Chondrocyte (in vitro differentiated cells): ENCODE measurements at regions not wholly inside any gene's neighbourhood (a gene's known extent, or its start where the extent isn't known, plus 50 kb on each side); places are given as distances from the start of the nearest gene placed in this dataset.
"Not testable (repeated sequence)": the region's sequence is repeated elsewhere in the genome, so short reads cannot be mapped to it uniquely, and the experiment has no call there.

Experiments used
- DNase-seq: peaks from one replicate; pipeline ENCODE4 v3.0.0; 2021; ENCODE audit warnings: mixed read lengths, low spot score
- H3K27ac Mint-ChIP-seq: one replicate; pipeline ENCODE4 v1.8.0; 2021; ENCODE audit warnings: mild to moderate bottlenecking, moderate library complexity, mixed read lengths; ENCODE audit not compliant: unreplicated experiment
- H3K27me3 Mint-ChIP-seq: 2 replicates; pipeline ENCODE4 v1.8.0; 2021; ENCODE audit warnings: low read depth, mixed read lengths
- H3K36me3 Mint-ChIP-seq: 2 replicates; pipeline ENCODE4 v1.8.0; 2021; ENCODE audit warnings: low read depth, mixed read lengths
- H3K4me1 Mint-ChIP-seq: 2 replicates; pipeline ENCODE4 v1.8.0; 2021; ENCODE audit warnings: low read depth, mild to moderate bottlenecking, mixed read lengths
- H3K4me3 Mint-ChIP-seq: one replicate; pipeline ENCODE4 v1.8.0; 2021; ENCODE audit warnings: mild to moderate bottlenecking, moderate library complexity, mixed read lengths; ENCODE audit not compliant: unreplicated experiment
- H3K9me3 Mint-ChIP-seq: 2 replicates; pipeline ENCODE4 v1.8.0; 2021; ENCODE audit warnings: low read depth, mixed read lengths
- CTCF ChIP-seq: fragments of 200-600 bp; sonication (generic); IDR thresholded peaks from 2 replicates; pipeline ENCODE4 v1.5.0; 2021; ENCODE audit warnings: antibody characterized with exemption, mild to moderate bottlenecking, moderate library complexity

GRCh38 chr6:27002447-27002846, 245.1 kb upstream of the PRSS16 start:
- no peak overlapping the region for H3K4me3 Mint-ChIP-seq
- no peaks in the 10 kb centered on the region for H3K36me3 Mint-ChIP-seq
- no peaks in the 10 kb centered on the region for H3K27me3 Mint-ChIP-seq
- H3K4me1 Mint-ChIP-seq, result no peaks in the 10 kb centered on the region
- no peak for DNase-seq
- no peak for TF ChIP-seq CTCF
- no peak overlapping the region for H3K27ac Mint-ChIP-seq
- peaks cover 16% of the 10 kb centered on the region for H3K9me3 Mint-ChIP-seq

- Mint-ChIP-seq H3K9me3 (peaks cover 32% of the 10 kb centered on the region), H3K27ac (no peak overlapping the region), H3K36me3 (peaks cover 22% of the 10 kb centered on the region), H3K4me3 (no peak overlapping the region), H3K27me3 (no peaks in the 10 kb centered on the region), H3K4me1 (no peaks in the 10 kb centered on the region)
- DNase-seq, result no peak
- TF ChIP-seq CTCF, result no peak
These were observed 240.5 kb upstream of the PRSS16 start for GRCh38 chr6:27007020-27007419.

GRCh38 chr6:27008613-27009012, 238.9 kb upstream of the PRSS16 start:
- H3K4me3 Mint-ChIP-seq, H3K4me1 Mint-ChIP-seq, DNase-seq, H3K27me3 Mint-ChIP-seq, H3K27ac Mint-ChIP-seq: not testable (repeated sequence)
- H3K9me3 Mint-ChIP-seq, result peaks cover 37% of the 10 kb centered on the region
- H3K36me3 Mint-ChIP-seq, result peaks cover 22% of the 10 kb centered on the region

- not testable (repeated sequence) for H3K27me3 Mint-ChIP-seq, H3K4me3 Mint-ChIP-seq, H3K27ac Mint-ChIP-seq, DNase-seq, H3K4me1 Mint-ChIP-seq
- H3K36me3 Mint-ChIP-seq, result peaks cover 19% of the 10 kb centered on the region
- H3K9me3 Mint-ChIP-seq, result peaks cover 46% of the 10 kb centered on the region
These were observed 233.4 kb upstream of the PRSS16 start for GRCh38 chr6:27014053-27014452.

GRCh38 chr6:27016689-27017088, 230.8 kb upstream of the PRSS16 start:
- Mint-ChIP-seq H3K36me3 (peaks cover 2% of the 10 kb centered on the region), H3K9me3 (peaks cover 35% of the 10 kb centered on the region), H3K27me3 (no peaks in the 10 kb centered on the region), H3K4me3 (no peak overlapping the region), H3K27ac (no peak overlapping the region), H3K4me1 (peaks cover 18% of the 10 kb centered on the region)
- no peak for DNase-seq
- no peak for TF ChIP-seq CTCF

- H3K9me3 Mint-ChIP-seq, result peaks cover 30% of the 10 kb centered on the region
- H3K27ac Mint-ChIP-seq, H3K27me3 Mint-ChIP-seq, H3K4me3 Mint-ChIP-seq, H3K36me3 Mint-ChIP-seq, DNase-seq: not testable (repeated sequence)
- peaks cover 18% of the 10 kb centered on the region for H3K4me1 Mint-ChIP-seq
These were observed 229.1 kb upstream of the PRSS16 start for GRCh38 chr6:27018401-27018800.
